Activated naive CD8-positive, alpha-beta T cell treated with anti-CD3 and anti-CD28 coated beads, Interleukin-2, amount 50 U/mL, for 24 hours (primary cell): ENCODE measurements at regions not wholly inside any gene's neighbourhood (a gene's known extent, or its start where the extent isn't known, plus 50 kb on each side); places are given as distances from the start of the nearest gene placed in this dataset.

Experiments
- ATAC-seq: fragments of 150-1000 bp; cut with Tn5 transposase; one replicate; pipeline ENCODE4 v1.10.0; 2021
- DNase-seq: peaks from one replicate; pipeline ENCODE4 v3.0.0; 2021
- H3K27ac Mint-ChIP-seq: one replicate; pipeline ENCODE4 v1.8.0; 2021; ENCODE audit warnings: mild to moderate bottlenecking, mixed read lengths
- H3K27me3 Mint-ChIP-seq: one replicate; pipeline ENCODE4 v1.8.0; 2021; ENCODE audit warnings: mixed read lengths
- H3K36me3 Mint-ChIP-seq: one replicate; pipeline ENCODE4 v1.8.0; 2021; ENCODE audit warnings: low read depth, mixed read lengths
- H3K4me1 Mint-ChIP-seq: one replicate; pipeline ENCODE4 v1.8.0; 2021; ENCODE audit warnings: mixed read lengths
- H3K4me3 Mint-ChIP-seq: one replicate; pipeline ENCODE4 v1.8.0; 2021; ENCODE audit warnings: mild to moderate bottlenecking, moderate library complexity, mixed read lengths
- H3K9me3 Mint-ChIP-seq: one replicate; pipeline ENCODE4 v1.8.0; 2021; ENCODE audit warnings: mixed read lengths

- Mint-ChIP-seq H3K9me3 (no peaks in the 10 kb centered on the region), H3K4me1 (no peaks in the 10 kb centered on the region), H3K27me3 (no peaks in the 10 kb centered on the region), H3K4me3 (no peak overlapping the region), H3K27ac (no peak overlapping the region), H3K36me3 (no peaks in the 10 kb centered on the region)
- ATAC-seq (no peak), DNase-seq (no peak)
Observed at GRCh38 chr6:121855521-121855920, 420.1 kb downstream of the GJA1 start.

DNA sequence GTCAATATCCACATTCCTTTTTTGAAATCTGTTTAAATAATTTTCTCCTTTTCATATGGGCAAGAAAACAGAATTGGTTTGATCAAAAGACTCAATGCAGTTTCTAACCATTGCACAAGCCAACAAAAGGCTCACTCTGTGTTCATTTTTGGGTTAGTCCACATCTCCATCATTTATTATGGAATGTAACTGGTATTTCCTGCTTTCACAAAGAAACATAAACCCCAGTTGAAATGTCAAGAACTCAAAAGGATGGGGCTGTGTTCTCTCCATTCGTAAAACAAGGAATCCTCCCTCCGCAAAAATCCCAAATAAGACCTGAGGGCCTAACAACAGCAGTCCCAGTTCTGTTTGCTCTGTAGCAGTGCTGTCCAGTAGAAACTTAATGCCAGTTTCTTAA is 420.9 kb downstream of the GJA1 start:
- no peaks in the 10 kb centered on the region for H3K9me3 Mint-ChIP-seq
- ATAC-seq (no peak), DNase-seq (no peak)
- H3K27ac Mint-ChIP-seq, result no peak overlapping the region
- H3K27me3 Mint-ChIP-seq, result no peaks in the 10 kb centered on the region
- no peaks in the 10 kb centered on the region for H3K36me3 Mint-ChIP-seq
- no peaks in the 10 kb centered on the region for H3K4me1 Mint-ChIP-seq
- H3K4me3 Mint-ChIP-seq, result no peak overlapping the region

GRCh38 chr6:121857551-121857950 is 422.1 kb downstream of the GJA1 start:
- Mint-ChIP-seq H3K4me1 (no peaks in the 10 kb centered on the region), H3K27ac (no peak overlapping the region), H3K4me3 (no peak overlapping the region), H3K36me3 (no peaks in the 10 kb centered on the region), H3K27me3 (no peaks in the 10 kb centered on the region), H3K9me3 (no peaks in the 10 kb centered on the region)
- no peak for ATAC-seq
- DNase-seq, result no peak

DNA sequence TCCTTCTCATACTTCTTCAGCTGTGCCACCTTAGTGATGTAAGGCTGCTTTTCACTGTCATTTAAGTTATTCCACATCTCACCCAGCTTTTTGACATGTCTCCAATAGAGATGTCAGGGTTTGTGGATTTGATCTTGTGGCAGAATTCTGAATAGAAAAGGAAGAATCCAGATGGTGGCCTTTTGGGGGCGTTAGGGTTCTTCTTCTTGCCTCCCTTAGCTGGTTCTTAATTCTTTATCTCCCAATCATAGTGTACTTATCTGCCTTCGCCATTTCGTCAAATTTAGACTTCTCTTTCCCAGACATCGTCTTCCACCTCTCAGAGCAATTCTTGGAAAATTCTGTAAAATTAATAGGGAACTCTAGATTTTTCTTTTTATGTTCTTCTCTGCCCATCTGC is 422.9 kb downstream of the GJA1 start:
- DNase-seq, result no peak
- Mint-ChIP-seq H3K9me3 (no peaks in the 10 kb centered on the region), H3K27ac (no peak overlapping the region)

GRCh38 chr6:121858986-121859385 is 423.5 kb downstream of the GJA1 start:
- no peaks in the 10 kb centered on the region for H3K27me3 Mint-ChIP-seq
- H3K36me3 Mint-ChIP-seq, result no peaks in the 10 kb centered on the region
- no peak for DNase-seq
- no peaks in the 10 kb centered on the region for H3K4me1 Mint-ChIP-seq
- no peak for ATAC-seq
- H3K27ac Mint-ChIP-seq, result no peak overlapping the region
- H3K9me3 Mint-ChIP-seq, result no peaks in the 10 kb centered on the region
- no peak overlapping the region for H3K4me3 Mint-ChIP-seq

More for the DNA sequence above, 422.9 kb downstream of the GJA1 start:
- no peaks in the 10 kb centered on the region for H3K4me1 Mint-ChIP-seq
- no peaks in the 10 kb centered on the region for H3K27me3 Mint-ChIP-seq
- no peak for ATAC-seq
- H3K4me3 Mint-ChIP-seq, result no peak overlapping the region
- H3K36me3 Mint-ChIP-seq, result no peaks in the 10 kb centered on the region

- H3K9me3 Mint-ChIP-seq, result no peaks in the 10 kb centered on the region
- no peaks in the 10 kb centered on the region for H3K4me1 Mint-ChIP-seq
- H3K36me3 Mint-ChIP-seq, result no peaks in the 10 kb centered on the region
- no peak for DNase-seq
- no peak overlapping the region for H3K4me3 Mint-ChIP-seq
- no peak overlapping the region for H3K27ac Mint-ChIP-seq
- no peak for ATAC-seq
- no peaks in the 10 kb centered on the region for H3K27me3 Mint-ChIP-seq
Observed at GRCh38 chr6:121865811-121866210, 430.4 kb downstream of the GJA1 start.

DNA sequence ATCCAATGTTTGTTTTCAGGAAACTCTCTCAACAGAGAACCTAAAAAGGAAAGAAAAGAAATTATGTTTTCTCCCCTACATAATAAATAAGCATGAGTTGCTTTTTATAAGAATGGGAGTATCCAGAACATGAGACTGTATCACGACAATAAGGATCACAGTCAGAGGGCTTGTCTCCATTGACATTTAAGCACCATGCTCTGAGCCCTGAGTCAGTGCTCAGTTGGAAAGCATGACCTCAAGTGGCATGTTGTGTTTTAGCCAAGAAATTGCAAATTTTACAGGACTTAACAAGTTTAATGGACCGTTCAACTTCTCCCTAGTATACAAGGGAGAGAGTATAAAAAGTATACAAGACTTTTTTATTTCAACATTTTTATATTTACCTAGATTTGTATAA is 431.6 kb downstream of the GJA1 start:
- no peaks in the 10 kb centered on the region for H3K27me3 Mint-ChIP-seq
- H3K9me3 Mint-ChIP-seq, result peaks cover 6% of the 10 kb centered on the region
- no peaks in the 10 kb centered on the region for H3K4me1 Mint-ChIP-seq
- DNase-seq (no peak), ATAC-seq (no peak)
- no peak overlapping the region for H3K4me3 Mint-ChIP-seq
- no peaks in the 10 kb centered on the region for H3K36me3 Mint-ChIP-seq
- no peak overlapping the region for H3K27ac Mint-ChIP-seq

DNA sequence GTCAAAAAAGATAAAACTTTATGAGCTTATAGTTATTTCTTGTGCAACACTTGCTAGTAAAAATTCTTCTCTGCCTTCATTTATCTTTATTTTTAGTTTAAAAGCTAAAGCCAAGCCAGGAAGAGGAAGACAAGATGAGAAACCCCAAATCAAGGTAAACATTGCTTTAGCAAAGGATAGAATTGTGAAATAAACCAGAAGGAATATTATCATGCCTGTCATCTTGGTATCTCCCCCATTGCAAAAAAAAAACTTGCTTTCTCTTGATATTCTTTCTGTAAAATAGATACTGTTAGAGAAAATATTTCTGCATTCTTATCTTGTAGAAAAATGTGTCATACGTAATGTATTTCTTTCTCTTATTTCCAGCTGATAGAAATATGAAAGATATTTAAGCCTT is 432.8 kb downstream of the GJA1 start:
- no peaks in the 10 kb centered on the region for H3K27me3 Mint-ChIP-seq
- DNase-seq, result no peak
- ATAC-seq, result no peak
- no peaks in the 10 kb centered on the region for H3K36me3 Mint-ChIP-seq
- no peak overlapping the region for H3K4me3 Mint-ChIP-seq
- peaks cover 11% of the 10 kb centered on the region for H3K9me3 Mint-ChIP-seq
- H3K27ac Mint-ChIP-seq, result no peak overlapping the region
- no peaks in the 10 kb centered on the region for H3K4me1 Mint-ChIP-seq

DNA sequence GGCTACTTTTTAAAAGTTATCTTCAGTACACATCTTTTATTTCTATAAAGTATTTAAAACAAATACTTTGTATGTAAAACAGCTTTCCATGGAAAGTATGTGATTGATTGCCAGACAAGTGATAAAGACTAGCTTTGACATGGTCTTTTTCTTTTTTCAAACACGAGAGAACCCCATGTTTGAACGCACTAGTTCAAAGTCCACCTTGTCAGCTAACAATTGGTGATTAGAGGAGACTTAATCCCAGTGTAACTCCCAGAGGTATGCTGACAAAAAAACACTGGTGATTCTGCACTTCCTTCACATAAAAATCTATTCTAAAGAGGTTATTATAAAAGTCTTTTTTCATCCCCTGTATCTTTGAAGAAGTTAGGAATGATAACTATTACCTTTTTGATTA is 438.1 kb downstream of the GJA1 start:
- no peak for ATAC-seq

GRCh38 chr6:121876721-121877120 is 441.3 kb downstream of the GJA1 start:
- no peak for ATAC-seq

More for the DNA sequence above, 438.1 kb downstream of the GJA1 start:
- DNase-seq, result no peak
- Mint-ChIP-seq H3K4me3 (no peak overlapping the region), H3K27me3 (no peaks in the 10 kb centered on the region), H3K36me3 (no peaks in the 10 kb centered on the region), H3K9me3 (peaks cover 11% of the 10 kb centered on the region), H3K27ac (no peak overlapping the region), H3K4me1 (no peaks in the 10 kb centered on the region)

GRCh38 chr6:121879149-121879548 is 443.7 kb downstream of the GJA1 start:
- no peaks in the 10 kb centered on the region for H3K36me3 Mint-ChIP-seq
- H3K27me3 Mint-ChIP-seq, result no peaks in the 10 kb centered on the region
- H3K4me1 Mint-ChIP-seq, result no peaks in the 10 kb centered on the region
- no peak overlapping the region for H3K27ac Mint-ChIP-seq
- no peak for DNase-seq
- H3K4me3 Mint-ChIP-seq, result no peak overlapping the region
- ATAC-seq, result no peak
- no peaks in the 10 kb centered on the region for H3K9me3 Mint-ChIP-seq

More at GRCh38 chr6:121876721-121877120, 441.3 kb downstream of the GJA1 start:
- Mint-ChIP-seq H3K27ac (no peak overlapping the region), H3K4me1 (no peaks in the 10 kb centered on the region), H3K9me3 (peaks cover 5% of the 10 kb centered on the region), H3K27me3 (no peaks in the 10 kb centered on the region), H3K4me3 (no peak overlapping the region), H3K36me3 (no peaks in the 10 kb centered on the region)
- DNase-seq, result no peak

DNA sequence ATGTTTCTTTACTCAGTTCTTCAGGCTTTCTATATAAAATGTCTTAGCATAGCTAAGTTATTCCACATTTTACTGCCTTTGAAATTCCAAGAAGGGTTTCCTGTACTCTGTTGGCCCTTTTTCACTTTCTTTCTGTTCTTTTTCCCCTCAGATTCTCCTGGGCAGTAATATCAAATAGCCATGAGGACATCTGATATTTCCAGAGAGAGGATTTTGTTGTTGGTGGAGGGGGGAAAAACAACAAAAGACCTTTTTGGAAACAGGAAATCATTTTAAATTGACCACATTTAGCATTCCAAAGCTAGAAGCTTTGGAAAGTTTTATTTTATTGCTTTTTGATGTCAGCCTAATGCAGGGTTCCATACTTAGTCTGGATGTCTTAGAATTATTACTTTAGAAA is 445.4 kb downstream of the GJA1 start:
- H3K4me3 Mint-ChIP-seq, result no peak overlapping the region
- H3K36me3 Mint-ChIP-seq, result no peaks in the 10 kb centered on the region
- H3K27me3 Mint-ChIP-seq, result no peaks in the 10 kb centered on the region
- DNase-seq, result no peak
- no peak for ATAC-seq
- no peaks in the 10 kb centered on the region for H3K9me3 Mint-ChIP-seq
- H3K27ac Mint-ChIP-seq, result no peak overlapping the region
- H3K4me1 Mint-ChIP-seq, result no peaks in the 10 kb centered on the region

GRCh38 chr6:121881974-121882667 is 446.7 kb downstream of the GJA1 start:
- no peaks in the 10 kb centered on the region for H3K9me3 Mint-ChIP-seq
- ATAC-seq (no peak), DNase-seq (no peak)
- no peaks in the 10 kb centered on the region for H3K4me1 Mint-ChIP-seq
- H3K27me3 Mint-ChIP-seq, result no peaks in the 10 kb centered on the region
- no peak overlapping the region for H3K27ac Mint-ChIP-seq
- no peaks in the 10 kb centered on the region for H3K36me3 Mint-ChIP-seq
- no peak overlapping the region for H3K4me3 Mint-ChIP-seq

DNA sequence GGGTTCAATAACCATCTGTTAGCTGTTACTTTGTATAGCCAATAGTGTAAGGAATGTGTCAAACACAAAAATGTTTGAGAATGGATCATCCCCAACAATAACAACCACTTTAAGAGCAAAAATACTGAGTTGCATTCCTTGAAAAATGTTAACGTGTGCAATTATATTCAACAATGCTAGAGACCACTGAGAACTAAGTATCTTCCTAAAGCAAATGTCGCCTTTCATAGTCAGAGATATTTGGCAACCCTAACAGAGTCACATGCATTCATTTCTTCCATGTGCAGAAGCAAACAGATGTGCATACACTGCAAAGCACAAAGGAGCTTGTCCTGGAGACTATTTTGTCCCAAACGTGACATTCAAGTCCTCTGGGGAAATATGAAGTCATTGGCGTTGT is 448.6 kb downstream of the GJA1 start:
- Mint-ChIP-seq H3K4me3 (no peak overlapping the region), H3K9me3 (no peaks in the 10 kb centered on the region), H3K27ac (no peak overlapping the region), H3K4me1 (no peaks in the 10 kb centered on the region), H3K27me3 (no peaks in the 10 kb centered on the region), H3K36me3 (no peaks in the 10 kb centered on the region)
- DNase-seq (no peak), ATAC-seq (no peak)

- Mint-ChIP-seq H3K36me3 (no peaks in the 10 kb centered on the region), H3K9me3 (no peaks in the 10 kb centered on the region), H3K27ac (no peak overlapping the region), H3K27me3 (no peaks in the 10 kb centered on the region), H3K4me3 (no peak overlapping the region), H3K4me1 (no peaks in the 10 kb centered on the region)
- no peak for ATAC-seq
- no peak for DNase-seq
Observed at GRCh38 chr6:121884620-121885019, 449.2 kb downstream of the GJA1 start.
